ENCODE measurements at regions not wholly inside any gene's neighbourhood (a gene's known extent, or its start where the extent isn't known, plus 50 kb on each side); places are given as distances from the start of the nearest gene placed in this dataset.
"Not testable (repeated sequence)": the region's sequence is repeated elsewhere in the genome, so short reads cannot be mapped to it uniquely, and the experiment has no call there.

- no peak for DNase-seq
These were observed 53.1 kb downstream of the GGTLC2 start for GRCh38 chr22:22697377-22698117.

- DNase-seq = peak in 1 of 3 donors; percentile 18
These were observed 53.9 kb downstream of the GGTLC2 start for GRCh38 chr22:22698263-22698750.

GRCh38 chr22:22700631-22701030, 56.2 kb downstream of the GGTLC2 start:
- no peak for DNase-seq

GRCh38 chr22:22701557-22701956, 57.1 kb downstream of the GGTLC2 start:
- not testable (repeated sequence) for DNase-seq

GRCh38 chr22:22702237-22703202, 58.1 kb downstream of the GGTLC2 start:
- DNase-seq = peak in 1 of 3 donors; percentile 39

GRCh38 chr22:22703203-22703570, 58.8 kb downstream of the GGTLC2 start:
- DNase-seq = no peak

GRCh38 chr22:22703715-22704114, 59.3 kb downstream of the GGTLC2 start:
- peak; percentile 52 to 61 (median 60) for DNase-seq

- peak in 1 of 3 donors; percentile 39 for DNase-seq
These were observed 59.9 kb downstream of the GGTLC2 start for GRCh38 chr22:22704156-22704946.

- DNase-seq = no peak
These were observed 61.1 kb downstream of the GGTLC2 start for GRCh38 chr22:22705328-22706100.

GRCh38 chr22:22706253-22706915, 62.0 kb downstream of the GGTLC2 start:
- peak; percentile 77 to 88 (median 79) for DNase-seq

GRCh38 chr22:22709719-22710445, 65.5 kb downstream of the GGTLC2 start:
- DNase-seq = no peak

GRCh38 chr22:22710719-22711531, 66.5 kb downstream of the GGTLC2 start:
- DNase-seq = peak; percentile 39 to 71 (median 59)

GRCh38 chr22:22711532-22711913, 67.1 kb downstream of the GGTLC2 start:
- DNase-seq = no peak

- DNase-seq = peak in 1 of 3 donors; percentile 20
These were observed 67.8 kb downstream of the GGTLC2 start for GRCh38 chr22:22712092-22712658.

- peak in 1 of 3 donors; percentile 25 for DNase-seq
These were observed 68.4 kb downstream of the GGTLC2 start for GRCh38 chr22:22712666-22713365.

GRCh38 chr22:22713416-22713815, 69.0 kb downstream of the GGTLC2 start:
- DNase-seq = no peak

- peak; percentile 71 to 84 (median 72) for DNase-seq
These were observed 70.4 kb downstream of the GGTLC2 start for GRCh38 chr22:22714600-22715335.

GRCh38 chr22:22716136-22716665, 71.8 kb downstream of the GGTLC2 start:
- peak; percentile 61 to 72 (median 65) for DNase-seq

All from suppressor macrophage treated with lipopolysaccharide for 1 hour (primary cell).